ENCODE measurements at regions not wholly inside any gene's neighbourhood (a gene's known extent, or its start where the extent isn't known, plus 50 kb on each side); places are given as distances from the start of the nearest gene placed in this dataset.

- H3K4me3 ChIP-seq (ENCODE audit: insufficient read depth, low read depth, low read length), result no peak overlapping the region
- 87 to 88% methylated on average over 6 of the region's 6 CpGs for WGBS, 2 experiments
- no peak overlapping the region for H3K27ac ChIP-seq (ENCODE audit: insufficient read depth, low read depth, low read length, poor library complexity, severe bottlenecking)
- peaks cover 23% of the 10 kb centered on the region for H3K4me1 ChIP-seq (ENCODE audit: control insufficient read depth, insufficient read depth, low read length)
- H3K27me3 ChIP-seq (ENCODE audit: control insufficient read depth, insufficient read depth, low read length, poor library complexity, severe bottlenecking), result no peaks in the 10 kb centered on the region
- H3K9me3 ChIP-seq (ENCODE audit: control insufficient read depth, low read length), result no peaks in the 10 kb centered on the region
- no peaks in the 10 kb centered on the region for H3K36me3 ChIP-seq (ENCODE audit: control insufficient read depth, insufficient read depth, low read length)
These were observed 50.8 kb upstream of the PRDM11 start for GRCh38 chr11:45095691-45096010.

DNA sequence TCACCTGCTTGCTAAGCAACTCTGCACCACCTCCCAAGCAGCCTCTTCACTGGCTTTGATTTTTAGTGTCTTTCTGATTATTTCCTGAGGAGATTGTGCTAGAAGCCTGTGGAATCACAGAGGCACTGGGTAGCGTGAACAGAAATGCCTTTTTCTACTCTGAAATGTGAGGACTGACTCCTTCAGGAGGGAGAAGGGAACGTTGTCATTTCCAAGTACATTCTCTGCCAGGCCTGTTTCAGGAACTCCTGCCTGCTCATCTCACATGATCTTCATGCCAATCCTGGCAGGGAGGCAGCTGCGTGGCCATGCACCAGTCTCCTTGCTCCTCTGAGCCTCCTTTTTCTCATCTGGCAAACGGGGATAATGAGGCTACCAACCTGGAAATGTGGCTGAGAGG, 49.8 kb upstream of the PRDM11 start:
- Histone ChIP-seq H3K4me3 (ENCODE audit: insufficient read depth, low read depth, low read length) (no peak overlapping the region), H3K36me3 (ENCODE audit: control insufficient read depth, insufficient read depth, low read length) (no peaks in the 10 kb centered on the region), H3K4me1 (ENCODE audit: control insufficient read depth, insufficient read depth, low read length) (peaks cover 21% of the 10 kb centered on the region), H3K27ac (ENCODE audit: insufficient read depth, low read depth, low read length, poor library complexity, severe bottlenecking) (no peak overlapping the region), H3K9me3 (ENCODE audit: control insufficient read depth, low read length) (no peaks in the 10 kb centered on the region), H3K27me3 (ENCODE audit: control insufficient read depth, insufficient read depth, low read length, poor library complexity, severe bottlenecking) (no peaks in the 10 kb centered on the region)
- 75 to 85% methylated on average over 4 of the region's 4 CpGs for WGBS, 2 experiments
